ENCODE measurements at regions not wholly inside any gene's neighbourhood (a gene's known extent, or its start where the extent isn't known, plus 50 kb on each side); places are given as distances from the start of the nearest gene placed in this dataset.

DNA sequence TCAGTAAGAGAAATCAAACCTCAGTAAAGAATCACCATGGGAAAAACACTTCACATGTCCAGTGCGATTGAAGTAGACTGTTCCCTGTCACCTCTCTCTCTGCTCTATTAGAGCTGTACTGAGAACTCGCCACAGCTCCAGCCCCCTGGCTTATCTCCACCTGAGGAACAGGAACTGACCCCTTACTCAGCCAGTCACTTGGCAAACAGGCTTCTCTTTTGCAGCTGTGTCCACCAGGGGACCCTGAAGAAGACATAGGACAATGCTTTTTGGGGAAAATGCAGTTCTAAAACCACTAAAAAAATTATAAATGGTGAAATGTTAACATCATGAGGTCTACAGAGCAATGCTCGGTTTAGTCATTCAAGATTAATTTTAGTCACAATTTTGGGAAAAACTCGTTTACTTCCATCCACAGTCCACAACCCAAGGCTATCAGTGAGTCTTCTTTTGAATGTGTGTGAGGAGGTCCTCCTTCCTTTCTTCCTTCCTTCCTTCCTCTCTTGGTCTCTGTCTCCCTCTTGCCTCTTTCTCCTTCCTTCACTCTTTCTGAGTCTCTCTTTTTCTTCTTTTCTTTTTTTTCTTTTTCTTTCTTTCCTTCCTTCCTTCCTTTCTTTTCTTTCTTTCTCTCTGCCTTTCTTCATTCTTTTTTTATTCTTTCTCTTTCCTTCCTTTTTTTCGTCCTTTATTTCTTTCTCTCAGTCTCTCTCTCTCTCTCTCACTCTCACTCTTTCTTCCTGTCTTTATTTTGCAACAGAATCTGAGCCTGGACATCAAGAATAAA is 1189.5 kb upstream of the TMEM132C start:
- no peak for DNase-seq

- no peak for DNase-seq
Measured at GRCh38 chr12:127078577-127079350, 1188.2 kb upstream of the TMEM132C start.

DNA sequence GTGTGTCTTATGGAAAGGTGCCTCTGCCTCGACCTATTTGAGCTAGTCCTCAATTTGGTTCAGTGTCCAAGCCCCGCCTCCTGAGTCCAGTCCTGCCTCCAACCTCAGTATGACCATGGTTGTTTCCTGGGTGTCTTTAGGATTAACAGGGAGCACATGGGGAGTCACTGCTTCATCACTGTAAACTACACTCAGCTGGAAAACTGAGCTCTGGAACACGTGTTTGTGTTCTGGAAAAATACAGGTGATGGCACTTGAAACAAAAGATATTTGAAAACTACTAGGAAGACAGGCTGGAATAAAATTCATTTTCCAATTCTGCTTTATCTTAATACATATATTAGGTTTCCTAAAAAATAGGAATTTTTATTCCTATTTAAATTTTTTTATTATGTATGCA is 1187.3 kb upstream of the TMEM132C start:
- DNase-seq: no peak

DNA sequence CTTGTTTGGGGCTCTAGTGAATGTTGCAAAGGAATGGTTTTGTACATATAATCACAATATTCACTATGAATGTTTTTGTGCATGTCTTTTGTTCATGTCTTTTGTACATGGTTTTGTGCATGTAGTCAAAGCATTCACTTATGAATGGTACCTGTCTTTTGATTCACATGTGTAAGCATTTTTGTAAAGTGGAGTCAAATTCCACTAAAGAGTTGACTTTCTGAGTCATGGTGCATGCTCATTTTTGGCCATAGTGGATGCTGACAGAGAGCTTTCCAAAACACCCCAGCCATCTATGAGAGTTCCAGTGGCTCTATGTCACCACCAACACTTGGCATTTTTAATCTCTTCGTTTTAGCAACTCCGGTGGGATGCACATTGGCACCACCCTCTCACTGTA is 1185.9 kb upstream of the TMEM132C start:
- no peak for DNase-seq

GRCh38 chr12:127083008-127083949 is 1183.7 kb upstream of the TMEM132C start:
- peak; percentile 90 for DNase-seq

- no peak for DNase-seq
Measured at GRCh38 chr12:127101076-127101475, 1165.9 kb upstream of the TMEM132C start.

DNA sequence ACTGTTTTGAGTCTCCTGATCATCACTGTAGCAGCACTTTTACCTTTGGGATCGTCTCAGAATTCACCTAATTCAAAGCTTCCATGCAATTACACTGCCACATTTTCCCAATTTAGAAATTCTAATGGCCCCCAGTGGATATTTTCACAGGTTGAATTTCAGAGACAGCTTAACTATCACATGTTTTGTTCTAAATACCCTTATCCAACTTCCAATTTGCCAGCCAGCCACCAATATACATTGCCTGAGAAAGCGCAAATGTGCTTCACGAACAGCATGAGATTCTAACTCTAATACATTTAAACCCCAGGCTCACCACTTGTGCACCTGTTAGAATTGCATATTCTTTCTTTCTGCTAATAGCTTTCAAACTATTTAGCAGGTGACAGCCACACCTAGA is 1160.9 kb upstream of the TMEM132C start:
- no peak for DNase-seq

GRCh38 chr12:127106697-127107096 is 1160.3 kb upstream of the TMEM132C start:
- DNase-seq: no peak

DNA sequence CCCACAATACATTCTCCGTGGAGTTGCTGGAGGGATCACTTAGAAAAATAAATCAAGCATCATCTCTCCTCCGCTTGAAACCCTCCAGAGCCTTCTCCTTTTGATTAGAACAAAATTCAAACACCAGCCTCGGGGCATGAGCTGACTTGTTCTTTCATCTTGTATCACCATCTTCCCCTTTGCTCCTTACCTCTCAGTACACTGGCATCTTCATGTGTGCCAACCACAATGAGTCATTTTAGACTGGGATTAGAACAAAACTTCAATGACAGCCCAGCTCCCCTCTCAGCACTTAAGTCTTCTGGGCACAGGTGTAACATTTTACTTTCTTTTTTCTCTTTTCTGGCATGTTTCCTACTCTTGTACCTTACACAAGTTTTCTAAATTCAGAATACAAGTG is 1159.2 kb upstream of the TMEM132C start:
- no peak for DNase-seq

GRCh38 chr12:127108360-127109215 is 1158.4 kb upstream of the TMEM132C start:
- DNase-seq: peak; percentile 56

DNA sequence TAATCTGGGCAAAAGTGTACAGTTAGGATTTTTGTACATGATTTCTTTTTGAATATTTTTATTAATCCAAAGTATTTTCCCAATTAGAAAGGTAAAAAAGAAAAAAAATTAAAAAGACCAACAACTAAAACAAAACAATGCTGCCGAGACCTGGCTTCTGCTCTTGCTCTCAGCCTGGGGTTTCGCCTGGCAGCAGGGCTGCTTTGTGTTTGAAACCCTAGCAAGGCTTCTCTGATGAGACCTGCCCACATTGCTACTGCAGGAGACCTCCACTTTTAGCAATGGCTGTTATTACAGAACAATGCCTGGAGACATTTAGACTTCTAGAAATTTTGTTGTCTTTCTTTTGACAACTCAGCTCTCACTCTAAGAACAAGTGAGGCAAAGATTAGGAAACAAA is 1153.0 kb upstream of the TMEM132C start:
- no peak for DNase-seq

GRCh38 chr12:127115468-127116035 is 1151.4 kb upstream of the TMEM132C start:
- DNase-seq: no peak

- no peak for DNase-seq
Measured at GRCh38 chr12:127118251-127118650, 1148.7 kb upstream of the TMEM132C start.

GRCh38 chr12:127119600-127120140 is 1147.3 kb upstream of the TMEM132C start:
- no peak for DNase-seq

DNA sequence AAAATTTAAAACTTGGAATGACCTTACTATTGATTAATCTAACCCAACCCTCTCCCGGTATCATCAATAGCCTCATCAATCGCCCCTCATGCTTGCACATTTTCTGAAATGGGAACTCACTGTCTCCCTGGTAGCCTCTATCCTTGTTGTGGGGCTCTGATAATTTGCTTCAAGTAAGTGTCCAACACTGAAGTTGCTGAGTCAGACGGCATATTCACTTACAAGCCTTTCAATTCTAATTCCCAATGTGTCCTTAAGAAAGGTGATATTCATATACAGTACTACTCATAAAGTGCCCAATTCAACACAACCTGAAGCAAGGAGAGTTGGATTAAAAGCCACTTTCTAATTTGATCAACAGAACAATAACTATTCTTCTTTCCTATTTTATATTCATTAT is 1146.1 kb upstream of the TMEM132C start:
- no peak for DNase-seq

GRCh38 chr12:127121494-127122084 is 1145.4 kb upstream of the TMEM132C start:
- DNase-seq: no peak

DNA sequence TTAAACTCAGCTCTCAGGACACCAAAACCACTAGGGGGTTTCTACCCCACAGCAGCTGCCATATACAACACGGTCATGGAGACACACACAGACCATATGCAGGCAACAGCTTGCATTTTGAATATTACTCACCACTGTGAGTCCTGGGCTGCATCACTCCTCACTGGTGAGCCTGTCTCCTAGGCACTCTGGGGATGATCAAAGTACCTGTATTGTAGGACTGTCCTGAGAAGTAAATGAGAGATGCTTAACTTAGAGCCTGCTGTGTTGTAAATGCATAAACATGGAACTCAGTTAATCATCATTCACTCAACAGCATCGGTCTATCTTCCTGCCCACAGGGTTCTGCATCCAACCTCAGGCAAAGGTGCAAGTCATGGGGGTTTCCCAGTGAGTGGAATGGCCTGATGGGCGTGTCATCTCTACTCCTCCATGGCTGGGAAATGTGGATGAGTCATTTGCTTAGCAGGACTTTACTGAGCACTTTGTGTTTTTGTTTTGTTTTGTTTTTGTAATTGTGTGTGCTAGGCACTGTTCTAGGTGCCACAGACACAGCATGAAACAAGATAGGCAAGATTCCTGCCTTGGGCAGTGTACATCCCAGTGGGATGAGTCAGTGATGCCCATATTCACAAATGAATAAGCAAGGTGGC is 1141.2 kb upstream of the TMEM132C start:
- no peak for DNase-seq

DNA sequence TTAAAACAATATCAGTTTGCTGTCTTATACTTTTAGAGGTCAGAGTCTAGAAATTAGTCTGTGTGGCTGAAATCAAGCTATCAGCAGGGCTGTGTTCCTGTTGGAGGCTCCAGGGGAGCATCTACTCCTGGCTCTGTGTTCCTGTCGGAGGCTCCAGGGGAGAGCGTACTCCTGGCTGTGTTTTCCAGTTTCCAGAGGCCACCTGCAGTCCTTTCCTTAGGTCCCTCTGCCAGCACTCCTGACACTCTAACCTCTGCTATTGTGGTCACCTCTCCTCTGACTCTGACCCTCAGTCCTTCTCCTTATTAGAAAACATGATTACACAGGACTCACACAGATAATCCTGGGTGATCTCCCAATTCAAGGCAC is 1140.7 kb upstream of the TMEM132C start:
- DNase-seq: no peak

DNA sequence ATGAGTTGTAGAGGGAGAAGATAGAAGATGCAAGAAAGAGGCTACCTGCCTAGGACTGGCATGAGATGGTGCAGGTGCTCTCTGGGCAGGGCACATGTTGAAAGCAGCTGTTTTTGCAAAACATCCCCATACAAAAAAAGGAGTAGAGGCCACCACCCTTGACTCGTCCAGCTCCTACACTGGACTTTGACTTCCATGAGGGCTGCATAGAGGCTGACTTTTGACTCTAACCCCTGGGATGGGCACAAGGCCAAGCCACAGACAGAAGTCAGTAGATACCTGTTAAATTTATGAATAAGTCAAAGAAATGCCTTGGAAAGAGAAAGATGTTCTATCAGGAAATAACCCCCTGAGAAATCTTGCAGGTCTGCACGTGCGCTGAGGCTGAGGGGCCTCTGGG is 1139.1 kb upstream of the TMEM132C start:
- no peak for DNase-seq

- DNase-seq: no peak
Measured at GRCh38 chr12:127130506-127131124, 1136.4 kb upstream of the TMEM132C start.
